H1 (cell line): ENCODE measurements at regions not wholly inside any gene's neighbourhood (a gene's known extent, or its start where the extent isn't known, plus 50 kb on each side); places are given as distances from the start of the nearest gene placed in this dataset.
"Not testable (repeated sequence)": the region's sequence is repeated elsewhere in the genome, so short reads cannot be mapped to it uniquely, and the experiment has no call there.

Experiments
- CTCF ChIP-seq, 3 experiments: IDR thresholded peaks; 1 replicate in 2 of 3; 2 replicates in 1 of 3; pipeline versions ENCODE4 v1.5.1 to v1.6.1; 2011; ENCODE audit warnings: low read length in 3 of 3, mild to moderate bottlenecking in 3 of 3, inconsistent platforms in 2 of 3, low read depth in 1 of 3, moderate library complexity in 1 of 3; ENCODE audit not compliant: insufficient read depth in 1 of 3; ENCODE audit errors: control extremely low read depth in 1 of 3
- EP300 ChIP-seq, 2 experiments: IDR thresholded peaks; 1 replicate in 1 of 2; 2 replicates in 1 of 2; pipeline ENCODE4 v1.6.1; 2011 to 2012; ENCODE audit warnings: low read depth in 2 of 2, low read length in 2 of 2, mild to moderate bottlenecking in 2 of 2, borderline replicate concordance in 1 of 2, inconsistent platforms in 1 of 2, moderate library complexity in 1 of 2
- NRF1 ChIP-seq: IDR thresholded peaks from 2 replicates; pipeline ENCODE4 v1.6.1; 2011; ENCODE audit warnings: mild to moderate bottlenecking, low read depth, low read length, improper control_type of control experiment

- not testable (repeated sequence) for TF ChIP-seq EP300 (IDR thresholded peaks at IDR 0.05; ENCODE audit: borderline replicate concordance in 1 of 2, low read depth in 2 of 2, low read length in 2 of 2); NRF1; CTCF (IDR thresholded peaks at IDR 0.05; ENCODE audit: control extremely low read depth in 1 of 3, insufficient read depth in 1 of 3, low read depth in 1 of 3, low read length in 3 of 3)
Measured at GRCh38 chr9:67712956-67713355, 145.8 kb upstream of the ANKRD20A1 start.
